ENCODE measurements at regions not wholly inside any gene's neighbourhood (a gene's known extent, or its start where the extent isn't known, plus 50 kb on each side); places are given as distances from the start of the nearest gene placed in this dataset.

DNA sequence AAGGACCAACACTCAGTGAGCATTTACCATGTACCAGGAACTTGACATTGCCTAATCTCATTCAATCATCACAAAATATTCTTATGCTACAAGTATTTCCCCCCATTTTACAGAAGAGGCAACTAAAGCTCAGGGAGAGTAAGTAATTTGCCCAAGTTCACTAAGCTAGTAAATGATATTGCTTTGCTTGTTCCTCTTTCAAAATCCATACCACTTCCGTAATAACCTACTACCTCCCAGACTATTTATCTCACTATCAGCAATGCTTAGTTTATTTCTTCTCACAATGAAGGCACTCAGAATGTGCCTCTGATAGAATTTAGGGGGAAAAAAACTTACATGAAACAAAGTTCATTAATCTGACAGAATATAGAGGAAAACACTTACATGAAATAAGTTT, 1070.9 kb upstream of the FANCL start:
- no peak overlapping the region for H2AFZ ChIP-seq (ENCODE audit: control insufficient read depth, low read depth, low read length)
- ChIA-PET RAD21 (ENCODE audit: unreplicated experiment) (no interaction called here), POLR2A (no interaction called here), SMC1A (ENCODE audit: uncharacterized antibody, unreplicated experiment) (no interaction called here), CTCF (no interaction called here)
- ATAC-seq, result no peak
- no peaks in the 10 kb centered on the region for H4K20me1 ChIP-seq (ENCODE audit: control insufficient read depth, insufficient read depth)
- TF ChIP-seq NRF1 (conservative IDR thresholded peaks at IDR 0.05; ENCODE audit: low read depth, low read length), result no peak
- TF ChIP-seq, protein P1, sequence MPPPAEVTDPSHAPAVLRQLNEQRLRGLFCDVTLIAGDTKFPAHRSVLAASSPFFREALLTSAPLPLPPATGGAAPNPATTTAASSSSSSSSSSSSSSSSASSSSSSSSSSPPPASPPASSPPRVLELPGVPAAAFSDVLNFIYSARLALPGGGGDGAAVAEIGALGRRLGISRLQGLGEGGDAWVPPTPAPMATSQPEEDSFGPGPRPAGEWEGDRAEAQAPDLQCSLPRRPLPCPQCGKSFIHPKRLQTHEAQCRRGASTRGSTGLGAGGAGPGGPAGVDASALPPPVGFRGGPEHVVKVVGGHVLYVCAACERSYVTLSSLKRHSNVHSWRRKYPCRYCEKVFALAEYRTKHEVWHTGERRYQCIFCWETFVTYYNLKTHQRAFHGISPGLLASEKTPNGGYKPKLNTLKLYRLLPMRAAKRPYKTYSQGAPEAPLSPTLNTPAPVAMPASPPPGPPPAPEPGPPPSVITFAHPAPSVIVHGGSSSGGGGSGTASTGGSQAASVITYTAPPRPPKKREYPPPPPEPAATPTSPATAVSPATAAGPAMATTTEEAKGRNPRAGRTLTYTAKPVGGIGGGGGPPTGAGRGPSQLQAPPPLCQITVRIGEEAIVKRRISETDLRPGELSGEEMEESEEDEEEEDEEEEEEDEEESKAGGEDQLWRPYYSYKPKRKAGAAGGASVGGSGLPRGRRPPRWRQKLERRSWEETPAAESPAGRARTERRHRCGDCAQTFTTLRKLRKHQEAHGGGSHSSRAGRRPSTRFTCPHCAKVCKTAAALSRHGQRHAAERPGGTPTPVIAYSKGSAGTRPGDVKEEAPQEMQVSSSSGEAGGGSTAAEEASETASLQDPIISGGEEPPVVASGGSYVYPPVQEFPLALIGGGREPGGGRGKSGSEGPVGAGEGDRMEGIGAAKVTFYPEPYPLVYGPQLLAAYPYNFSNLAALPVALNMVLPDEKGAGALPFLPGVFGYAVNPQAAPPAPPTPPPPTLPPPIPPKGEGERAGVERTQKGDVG (CRISPR knock-in tag; IDR thresholded peaks at IDR 0.05), result no peak
- no peak for TF ChIP-seq CBX5 (IDR thresholded peaks at IDR 0.05; ENCODE audit: low read depth)
- no peak for TF ChIP-seq JUND (IDR thresholded peaks at IDR 0.05; ENCODE audit: low read depth, low read length)
- no peak for TF ChIP-seq JUNB (IDR thresholded peaks at IDR 0.05)
- TF ChIP-seq PAX8 (IDR thresholded peaks at IDR 0.05), result no peak
- TF ChIP-seq, protein P2, sequence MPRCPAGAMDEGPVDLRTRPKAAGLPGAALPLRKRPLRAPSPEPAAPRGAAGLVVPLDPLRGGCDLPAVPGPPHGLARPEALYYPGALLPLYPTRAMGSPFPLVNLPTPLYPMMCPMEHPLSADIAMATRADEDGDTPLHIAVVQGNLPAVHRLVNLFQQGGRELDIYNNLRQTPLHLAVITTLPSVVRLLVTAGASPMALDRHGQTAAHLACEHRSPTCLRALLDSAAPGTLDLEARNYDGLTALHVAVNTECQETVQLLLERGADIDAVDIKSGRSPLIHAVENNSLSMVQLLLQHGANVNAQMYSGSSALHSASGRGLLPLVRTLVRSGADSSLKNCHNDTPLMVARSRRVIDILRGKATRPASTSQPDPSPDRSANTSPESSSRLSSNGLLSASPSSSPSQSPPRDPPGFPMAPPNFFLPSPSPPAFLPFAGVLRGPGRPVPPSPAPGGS (IDR thresholded peaks at IDR 0.05; ENCODE audit: borderline replicate concordance, insufficient read depth, low read depth, low read length, poor library complexity, severe bottlenecking), result no peak
- no peak for TF ChIP-seq SIN3A (IDR thresholded peaks at IDR 0.05; ENCODE audit: low read depth, low read length)
- TF ChIP-seq TBL1XR1 (IDR thresholded peaks at IDR 0.05; ENCODE audit: low read depth, low read length), result no peak
- TF ChIP-seq EED (IDR thresholded peaks at IDR 0.05; ENCODE audit: low read depth), result no peak
- no peak for TF ChIP-seq ZNF24 (IDR thresholded peaks at IDR 0.05)
- no peak for TF ChIP-seq E2F4 (IDR thresholded peaks at IDR 0.05; ENCODE audit: low read depth, low read length)
- TF ChIP-seq NR2F1 (conservative IDR thresholded peaks at IDR 0.05), result no peak
- no peak for TF ChIP-seq CHD4 (IDR thresholded peaks at IDR 0.05)
- H3K27me3 ChIP-seq (replicated peaks in 1 of 2; ENCODE audit: control insufficient read depth in 2 of 2, insufficient read depth in 2 of 2, low read length in 1 of 2), result no peaks in the 10 kb centered on the region
- no peak overlapping the region for H3K4me3 ChIP-seq
- BruUV-seq (replicated peaks), result no TSS peak
- H3K4me1 ChIP-seq (ENCODE audit: control insufficient read depth, insufficient read depth, low read length), result no peaks in the 10 kb centered on the region; the same call in 1 of the 2 replicates
- no peak overlapping the region for H3K27ac ChIP-seq (ENCODE audit: control insufficient read depth, insufficient read depth)
- H3K36me3 ChIP-seq (ENCODE audit: control insufficient read depth in 2 of 2, insufficient read depth in 2 of 2, low read length in 1 of 2), result no peaks in the 10 kb centered on the region
- intact Hi-C loops (cut with micrococcal nuclease; ENCODE audit: unreplicated experiment), result no loop called here
- H3K79me2 ChIP-seq (ENCODE audit: control insufficient read depth, insufficient read depth, low read length), result no peaks in the 10 kb centered on the region
- DNase-seq (ENCODE audit: low read depth, low spot score), result no peak
- no peak overlapping the region for H3K4me2 ChIP-seq (ENCODE audit: control insufficient read depth, insufficient read depth)
- no peak for FAIRE-seq
- H3K9me3 ChIP-seq (replicated peaks; ENCODE audit: control insufficient read depth, insufficient read depth, low read length), result no peaks in the 10 kb centered on the region
- WGBS (ENCODE audit: insufficient coverage, insufficient replicate concordance, low lambda C conversion rate, missing lambda C conversion rate), result 0% methylated on average over 1 of the region's 1 CpG
- in situ Hi-C loops (cut with MboI), result no loop called here
- H3K9ac ChIP-seq (ENCODE audit: control insufficient read depth, insufficient read depth, low read length), result no peak overlapping the region

All from GM12878 (cell line).